Endothelial cell of umbilical vein (primary cell): ENCODE measurements at regions not wholly inside any gene's neighbourhood (a gene's known extent, or its start where the extent isn't known, plus 50 kb on each side); places are given as distances from the start of the nearest gene placed in this dataset.

ENCODE experiments used
- BruUV-seq: library from RNA; stranded (reverse); fragments of 400-500 nt; replicated peaks from 2 replicates; lab custom pipeline; 2021; lab: Mats Ljungman, UMichigan
- CTCF ChIA-PET: fragments of 300-600, 350-600 bp; sonication (Branson Sonifier 250); formaldehyde crosslinking; loops from one replicate; lab custom pipeline; 2021; ENCODE audit warnings: antibody characterized with exemption, inconsistent platforms; lab: Charles Lee
- POLR2A ChIA-PET: fragments of 300-600, 350-600 bp; sonication (Branson Sonifier 250); formaldehyde crosslinking; loops from one replicate; lab custom pipeline; 2021; ENCODE audit warnings: antibody characterized with exemption, inconsistent platforms; lab: Charles Lee
- DNase-seq: peaks from one replicate; pipeline ENCODE4 v3.0.0-alpha.2; 2011; ENCODE audit warnings: low read depth, low spot score
- FAIRE-seq: peaks from 2 replicates; lab custom pipeline; 2011; peaks lifted over from hg19 to GRCh38; lab: Jason Lieb, UNC
- H2AFZ ChIP-seq: 2 replicates; pipeline ENCODE4 v1.6.0; 2012; ENCODE audit warnings: low read depth, low read length, control low read depth, inconsistent platforms
- H3K27ac ChIP-seq: 2 replicates; pipeline ENCODE4 v1.5.1; 2011; ENCODE audit warnings: low read depth, mild to moderate bottlenecking, control low read depth, low read length, moderate library complexity; ENCODE audit not compliant: insufficient read depth
- H3K27me3 ChIP-seq, 2 experiments: 2 replicates each; pipeline versions ENCODE4 v1.6.0 to v1.6.1; 2011; ENCODE audit warnings: low read length in 2 of 2, mixed read lengths in 1 of 2; ENCODE audit not compliant: control insufficient read depth in 2 of 2, insufficient read depth in 2 of 2
- H3K36me3 ChIP-seq, 2 experiments: 2 replicates in 1 of 2; 3 replicates in 1 of 2; pipeline ENCODE4 v1.5.1; 2011; ENCODE audit warnings: low read length in 2 of 2, mild to moderate bottlenecking in 1 of 2, moderate library complexity in 1 of 2; ENCODE audit not compliant: control insufficient read depth in 2 of 2, insufficient read depth in 2 of 2; ENCODE audit errors: extremely low read depth in 1 of 2
- H3K4me1 ChIP-seq: 3 replicates; pipeline ENCODE4 v1.5.1; 2011; ENCODE audit warnings: mild to moderate bottlenecking, low read length; ENCODE audit not compliant: control insufficient read depth, insufficient read depth; ENCODE audit errors: extremely low read depth
- H3K4me2 ChIP-seq: 2 replicates; pipeline ENCODE4 v1.6.1; 2011; ENCODE audit warnings: low read length, control low read depth, mixed read lengths; ENCODE audit not compliant: insufficient read depth
- H3K4me3 ChIP-seq, 3 experiments: fragments of 200-600 bp in 1 of 3; sonication (generic), shearing (Covaris generic) in 1 of 3; replicated peaks in 1 of 3; 2 replicates each; pipeline ENCODE4 v1.5.1; 2011 to 2016; ENCODE audit warnings: control low read depth in 3 of 3, low read length in 3 of 3, mild to moderate bottlenecking in 2 of 3, inconsistent platforms in 1 of 3, low read depth in 1 of 3, moderate library complexity in 1 of 3; ENCODE audit not compliant: insufficient read depth in 1 of 3
- H3K79me2 ChIP-seq: 2 replicates; pipeline ENCODE4 v1.6.0; 2012; ENCODE audit warnings: low read length, inconsistent platforms; ENCODE audit not compliant: control insufficient read depth, insufficient read depth
- H3K9ac ChIP-seq: replicated peaks from 2 replicates; pipeline ENCODE3; 2011; ENCODE audit warnings: low read length, control low read depth; ENCODE audit not compliant: insufficient read depth; ENCODE audit errors: extremely low read depth
- H3K9me1 ChIP-seq: replicated peaks from 3 replicates; pipeline ENCODE4 v1.6.0; 2011; ENCODE audit warnings: mild to moderate bottlenecking, low read length; ENCODE audit not compliant: control insufficient read depth, insufficient read depth; ENCODE audit errors: extremely low read depth
- H3K9me3 ChIP-seq: replicated peaks from 2 replicates; pipeline ENCODE4 v1.5.1; 2012; ENCODE audit warnings: low read length, inconsistent platforms; ENCODE audit not compliant: control insufficient read depth, insufficient read depth
- H4K20me1 ChIP-seq: replicated peaks from 2 replicates; pipeline ENCODE3; 2011; ENCODE audit warnings: mild to moderate bottlenecking, low read length; ENCODE audit not compliant: control insufficient read depth, insufficient read depth; ENCODE audit errors: extremely low read depth
- CTCF ChIP-seq, 2 donors: IDR thresholded peaks; 1 replicate in 1 of 2; 2 replicates in 1 of 2; pipeline ENCODE4 v1.5.1; 2011; ENCODE audit warnings: low read length in 2 of 2, mild to moderate bottlenecking in 2 of 2, moderate library complexity in 2 of 2, control low read depth in 1 of 2, inconsistent platforms in 1 of 2, low read depth in 1 of 2; ENCODE audit not compliant: insufficient read depth in 1 of 2; ENCODE audit errors: extremely low read depth in 1 of 2
- EZH2 ChIP-seq: IDR thresholded peaks from 2 replicates; pipeline ENCODE4 v1.6.1; 2012; ENCODE audit warnings: borderline replicate concordance, low read depth, mild to moderate bottlenecking, moderate library complexity, low read length, inconsistent platforms; ENCODE audit not compliant: severe bottlenecking
- FOS ChIP-seq: IDR thresholded peaks from 2 replicates; pipeline ENCODE4 v1.6.1; 2011; ENCODE audit warnings: mild to moderate bottlenecking, low read length, moderate library complexity, borderline replicate concordance; ENCODE audit not compliant: insufficient read depth
- GATA2 ChIP-seq: IDR thresholded peaks from 2 replicates; pipeline ENCODE4 v1.7.0; 2011; ENCODE audit warnings: low read depth, mild to moderate bottlenecking, moderate library complexity, mixed read lengths, low read length; ENCODE audit not compliant: insufficient read length, insufficient read depth
- JUN ChIP-seq: IDR thresholded peaks from 2 replicates; pipeline ENCODE4 v1.6.1; 2011; ENCODE audit warnings: borderline replicate concordance, low read depth; ENCODE audit not compliant: insufficient read length, insufficient read depth
- MAX ChIP-seq: IDR thresholded peaks from 2 replicates; pipeline ENCODE4 v1.6.1; 2011; ENCODE audit not compliant: insufficient read depth, insufficient read length
- MYC ChIP-seq: IDR thresholded peaks from one replicate; pipeline ENCODE4 v1.6.1; 2011; ENCODE audit warnings: mild to moderate bottlenecking, low read depth, low read length
- POLR2A ChIP-seq: IDR thresholded peaks from 2 replicates; pipeline ENCODE4 v1.6.1; 2012; ENCODE audit warnings: low read depth, mild to moderate bottlenecking, control low read depth, low read length
- POLR2AphosphoS5 ChIP-seq: IDR thresholded peaks from 2 replicates; pipeline ENCODE4 v1.6.1; 2012; ENCODE audit warnings: low read depth, mild to moderate bottlenecking, control low read depth, low read length, moderate library complexity; ENCODE audit not compliant: insufficient read depth
- dilution Hi-C: fragments of 300-500 bp; cut with MboI; formaldehyde crosslinking; loops from one replicate; pipeline ENCODE4 v1.15.0; 2019; ENCODE audit warnings: low sequenced_read_pairs; ENCODE audit not compliant: extremely low pct_ligation_motif_present
- intact Hi-C: fragments of 100-400 bp; cut with micrococcal nuclease; formaldehyde crosslinking; loops from one replicate; pipeline ENCODE4 v1.10.0; 2022

- ChIA-PET POLR2A (no interaction called here), CTCF (no interaction called here)
- intact Hi-C loops = no loop called here
- no peak overlapping the region for H3K27ac ChIP-seq
- no peak overlapping the region for H2AFZ ChIP-seq
- TF ChIP-seq POLR2AphosphoS5 = no peak
- TF ChIP-seq MAX = no peak
- no peak for TF ChIP-seq EZH2
- TF ChIP-seq CTCF (IDR thresholded peaks at IDR 0.05; ENCODE audit: extremely low read depth in 1 of 2, insufficient read depth in 1 of 2, low read depth in 1 of 2, low read length in 2 of 2) = no peak
- no peak for TF ChIP-seq FOS
- no peak for TF ChIP-seq GATA2
- no peak for TF ChIP-seq JUN
- TF ChIP-seq POLR2A = no peak
- no peak for TF ChIP-seq MYC
- H3K79me2 ChIP-seq = no peaks in the 10 kb centered on the region
- no peak overlapping the region for H3K9ac ChIP-seq
- no peaks in the 10 kb centered on the region for H3K4me1 ChIP-seq
- H3K4me2 ChIP-seq = no peak overlapping the region
- H3K9me3 ChIP-seq = no peaks in the 10 kb centered on the region
- H4K20me1 ChIP-seq = no peaks in the 10 kb centered on the region
- no peaks in the 10 kb centered on the region for H3K27me3 ChIP-seq
- FAIRE-seq (no peak), DNase-seq (no peak)
- dilution Hi-C loops = no loop called here
- H3K4me3 ChIP-seq = no peak overlapping the region
- no TSS peak for BruUV-seq
- no peaks in the 10 kb centered on the region for H3K9me1 ChIP-seq
- H3K36me3 ChIP-seq = no peaks in the 10 kb centered on the region
Observed at GRCh38 chr5:10099548-10099947, 150.1 kb downstream of the ATPSCKMT start.
